ENCODE measurements at regions not wholly inside any gene's neighbourhood (a gene's known extent, or its start where the extent isn't known, plus 50 kb on each side); places are given as distances from the start of the nearest gene placed in this dataset.

DNA sequence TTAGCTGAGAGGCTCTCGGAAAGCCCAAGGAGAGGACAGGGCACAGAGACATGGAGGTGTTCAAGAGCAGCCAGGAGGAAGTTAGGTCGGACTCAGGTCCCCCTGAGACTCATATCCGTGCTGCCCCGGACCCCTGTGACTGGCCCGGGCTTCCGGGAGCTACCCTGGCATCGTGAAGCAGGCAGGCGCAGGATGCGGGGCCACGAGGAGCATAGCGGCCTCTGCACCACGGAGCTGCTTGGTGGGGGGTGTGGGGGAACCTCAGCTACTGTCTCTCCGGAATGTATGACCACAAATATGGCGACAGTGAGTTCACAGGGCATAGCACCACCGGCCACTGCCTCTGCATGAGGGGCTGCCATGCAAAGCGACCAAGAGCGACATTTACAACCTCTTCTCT is 112.2 kb upstream of the GUCA2B start:
- TF ChIP-seq GLIS3 (CRISPR knock-in tag; IDR thresholded peaks at IDR 0.05) (no peak), ARNTL (CRISPR knock-in tag; IDR thresholded peaks at IDR 0.05; ENCODE audit: borderline replicate concordance, low read depth) (no peak), ESRRG (CRISPR knock-in tag; IDR thresholded peaks at IDR 0.05) (no peak)
- TF ChIP-seq, protein P1, sequence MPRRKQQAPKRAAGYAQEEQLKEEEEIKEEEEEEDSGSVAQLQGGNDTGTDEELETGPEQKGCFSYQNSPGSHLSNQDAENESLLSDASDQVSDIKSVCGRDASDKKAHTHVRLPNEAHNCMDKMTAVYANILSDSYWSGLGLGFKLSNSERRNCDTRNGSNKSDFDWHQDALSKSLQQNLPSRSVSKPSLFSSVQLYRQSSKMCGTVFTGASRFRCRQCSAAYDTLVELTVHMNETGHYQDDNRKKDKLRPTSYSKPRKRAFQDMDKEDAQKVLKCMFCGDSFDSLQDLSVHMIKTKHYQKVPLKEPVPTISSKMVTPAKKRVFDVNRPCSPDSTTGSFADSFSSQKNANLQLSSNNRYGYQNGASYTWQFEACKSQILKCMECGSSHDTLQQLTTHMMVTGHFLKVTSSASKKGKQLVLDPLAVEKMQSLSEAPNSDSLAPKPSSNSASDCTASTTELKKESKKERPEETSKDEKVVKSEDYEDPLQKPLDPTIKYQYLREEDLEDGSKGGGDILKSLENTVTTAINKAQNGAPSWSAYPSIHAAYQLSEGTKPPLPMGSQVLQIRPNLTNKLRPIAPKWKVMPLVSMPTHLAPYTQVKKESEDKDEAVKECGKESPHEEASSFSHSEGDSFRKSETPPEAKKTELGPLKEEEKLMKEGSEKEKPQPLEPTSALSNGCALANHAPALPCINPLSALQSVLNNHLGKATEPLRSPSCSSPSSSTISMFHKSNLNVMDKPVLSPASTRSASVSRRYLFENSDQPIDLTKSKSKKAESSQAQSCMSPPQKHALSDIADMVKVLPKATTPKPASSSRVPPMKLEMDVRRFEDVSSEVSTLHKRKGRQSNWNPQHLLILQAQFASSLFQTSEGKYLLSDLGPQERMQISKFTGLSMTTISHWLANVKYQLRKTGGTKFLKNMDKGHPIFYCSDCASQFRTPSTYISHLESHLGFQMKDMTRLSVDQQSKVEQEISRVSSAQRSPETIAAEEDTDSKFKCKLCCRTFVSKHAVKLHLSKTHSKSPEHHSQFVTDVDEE (CRISPR knock-in tag; IDR thresholded peaks at IDR 0.05) = no peak
- no peak for ATAC-seq

DNA sequence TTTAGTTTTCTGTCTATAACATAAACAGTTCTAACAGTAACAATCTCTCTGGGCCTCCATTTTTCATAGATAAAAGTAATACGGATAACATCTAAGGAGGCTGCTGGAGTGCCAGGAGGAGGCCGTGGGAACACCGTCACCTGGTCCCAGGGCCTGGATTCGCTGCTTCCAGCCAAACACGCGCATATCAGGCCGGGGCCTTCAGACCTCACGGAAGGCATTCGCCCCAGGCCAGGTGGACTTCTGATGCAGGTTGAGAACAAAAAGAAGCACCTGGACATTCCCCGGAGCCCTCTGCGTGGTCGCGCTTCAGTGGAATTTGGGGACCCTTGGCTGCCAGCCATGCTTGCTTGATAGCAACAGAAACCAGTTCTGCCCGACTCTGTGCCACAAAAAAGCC is 113.1 kb upstream of the GUCA2B start:
- TF ChIP-seq PPARA (CRISPR knock-in tag; IDR thresholded peaks at IDR 0.05; ENCODE audit: borderline replicate concordance) = no peak
- TF ChIP-seq ARNTL (CRISPR knock-in tag; IDR thresholded peaks at IDR 0.05; ENCODE audit: borderline replicate concordance, low read depth) = no peak
- no peak for TF ChIP-seq ZNF565 (CRISPR knock-in tag; conservative IDR thresholded peaks at IDR 0.05; ENCODE audit: low read depth)
- no peak for TF ChIP-seq BACH2 (CRISPR knock-in tag; IDR thresholded peaks at IDR 0.05; ENCODE audit: borderline replicate concordance)
- TF ChIP-seq, protein P1 (CRISPR knock-in tag; IDR thresholded peaks at IDR 0.05) = no peak
- no peak for TF ChIP-seq ZFP3 (CRISPR knock-in tag; IDR thresholded peaks at IDR 0.05)
- TF ChIP-seq, protein P2, sequence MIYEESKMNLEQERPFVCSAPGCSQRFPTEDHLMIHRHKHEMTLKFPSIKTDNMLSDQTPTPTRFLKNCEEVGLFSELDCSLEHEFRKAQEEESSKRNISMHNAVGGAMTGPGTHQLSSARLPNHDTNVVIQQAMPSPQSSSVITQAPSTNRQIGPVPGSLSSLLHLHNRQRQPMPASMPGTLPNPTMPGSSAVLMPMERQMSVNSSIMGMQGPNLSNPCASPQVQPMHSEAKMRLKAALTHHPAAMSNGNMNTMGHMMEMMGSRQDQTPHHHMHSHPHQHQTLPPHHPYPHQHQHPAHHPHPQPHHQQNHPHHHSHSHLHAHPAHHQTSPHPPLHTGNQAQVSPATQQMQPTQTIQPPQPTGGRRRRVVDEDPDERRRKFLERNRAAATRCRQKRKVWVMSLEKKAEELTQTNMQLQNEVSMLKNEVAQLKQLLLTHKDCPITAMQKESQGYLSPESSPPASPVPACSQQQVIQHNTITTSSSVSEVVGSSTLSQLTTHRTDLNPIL (CRISPR knock-in tag; IDR thresholded peaks at IDR 0.05; ENCODE audit: low read depth) = no peak
- TF ChIP-seq RARB (CRISPR knock-in tag; IDR thresholded peaks at IDR 0.05) = no peak
- TF ChIP-seq ZNF8 (CRISPR knock-in tag; IDR thresholded peaks at IDR 0.05) = no peak
- no peak for TF ChIP-seq ZC3H10 (CRISPR knock-in tag; IDR thresholded peaks at IDR 0.05)
- no peak for TF ChIP-seq GLIS3 (CRISPR knock-in tag; IDR thresholded peaks at IDR 0.05)
- TF ChIP-seq, protein P3, sequence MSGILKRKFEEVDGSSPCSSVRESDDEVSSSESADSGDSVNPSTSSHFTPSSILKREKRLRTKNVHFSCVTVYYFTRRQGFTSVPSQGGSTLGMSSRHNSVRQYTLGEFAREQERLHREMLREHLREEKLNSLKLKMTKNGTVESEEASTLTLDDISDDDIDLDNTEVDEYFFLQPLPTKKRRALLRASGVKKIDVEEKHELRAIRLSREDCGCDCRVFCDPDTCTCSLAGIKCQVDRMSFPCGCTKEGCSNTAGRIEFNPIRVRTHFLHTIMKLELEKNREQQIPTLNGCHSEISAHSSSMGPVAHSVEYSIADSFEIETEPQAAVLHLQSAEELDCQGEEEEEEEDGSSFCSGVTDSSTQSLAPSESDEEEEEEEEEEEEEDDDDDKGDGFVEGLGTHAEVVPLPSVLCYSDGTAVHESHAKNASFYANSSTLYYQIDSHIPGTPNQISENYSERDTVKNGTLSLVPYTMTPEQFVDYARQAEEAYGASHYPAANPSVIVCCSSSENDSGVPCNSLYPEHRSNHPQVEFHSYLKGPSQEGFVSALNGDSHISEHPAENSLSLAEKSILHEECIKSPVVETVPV (CRISPR knock-in tag; IDR thresholded peaks at IDR 0.05) = no peak
- TF ChIP-seq OSR1 (CRISPR knock-in tag; IDR thresholded peaks at IDR 0.05) = no peak
- TF ChIP-seq ISL1 (CRISPR knock-in tag; IDR thresholded peaks at IDR 0.05) = no peak
- no peak for TF ChIP-seq CSDC2 (CRISPR knock-in tag; IDR thresholded peaks at IDR 0.05)
- no peak for TF ChIP-seq SNAI2 (CRISPR knock-in tag; IDR thresholded peaks at IDR 0.05)
- TF ChIP-seq, protein P4, sequence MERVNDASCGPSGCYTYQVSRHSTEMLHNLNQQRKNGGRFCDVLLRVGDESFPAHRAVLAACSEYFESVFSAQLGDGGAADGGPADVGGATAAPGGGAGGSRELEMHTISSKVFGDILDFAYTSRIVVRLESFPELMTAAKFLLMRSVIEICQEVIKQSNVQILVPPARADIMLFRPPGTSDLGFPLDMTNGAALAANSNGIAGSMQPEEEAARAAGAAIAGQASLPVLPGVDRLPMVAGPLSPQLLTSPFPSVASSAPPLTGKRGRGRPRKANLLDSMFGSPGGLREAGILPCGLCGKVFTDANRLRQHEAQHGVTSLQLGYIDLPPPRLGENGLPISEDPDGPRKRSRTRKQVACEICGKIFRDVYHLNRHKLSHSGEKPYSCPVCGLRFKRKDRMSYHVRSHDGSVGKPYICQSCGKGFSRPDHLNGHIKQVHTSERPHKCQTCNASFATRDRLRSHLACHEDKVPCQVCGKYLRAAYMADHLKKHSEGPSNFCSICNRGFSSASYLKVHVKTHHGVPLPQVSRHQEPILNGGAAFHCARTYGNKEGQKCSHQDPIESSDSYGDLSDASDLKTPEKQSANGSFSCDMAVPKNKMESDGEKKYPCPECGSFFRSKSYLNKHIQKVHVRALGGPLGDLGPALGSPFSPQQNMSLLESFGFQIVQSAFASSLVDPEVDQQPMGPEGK (CRISPR knock-in tag; IDR thresholded peaks at IDR 0.05; ENCODE audit: borderline replicate concordance) = no peak
- no peak for TF ChIP-seq ZNF70 (CRISPR knock-in tag; IDR thresholded peaks at IDR 0.05)
- no peak for TF ChIP-seq TCF4 (CRISPR knock-in tag; IDR thresholded peaks at IDR 0.05; ENCODE audit: borderline replicate concordance)
- no peak for TF ChIP-seq ZFP30 (CRISPR knock-in tag; IDR thresholded peaks at IDR 0.05)
- ATAC-seq = no peak

DNA sequence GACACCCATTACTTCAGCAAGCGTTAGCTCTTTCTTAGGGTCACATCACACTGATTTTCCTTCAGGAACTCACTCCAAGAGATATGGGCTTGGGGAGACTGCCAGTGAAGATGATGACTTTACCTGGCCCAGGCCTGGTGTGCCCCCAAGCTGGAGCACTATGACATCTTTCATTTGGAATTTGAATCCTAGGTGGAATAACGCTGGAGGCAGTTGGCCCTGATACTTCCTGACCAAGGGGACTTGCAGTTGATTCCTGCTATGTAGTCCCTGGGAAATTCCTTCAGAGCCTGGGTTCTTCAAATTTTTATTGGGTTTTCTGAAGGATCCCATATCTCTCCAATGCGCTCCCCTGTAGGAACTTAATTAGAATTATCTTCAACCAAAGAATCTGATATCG is 114.9 kb upstream of the GUCA2B start:
- TF ChIP-seq, protein P1 (CRISPR knock-in tag; IDR thresholded peaks at IDR 0.05) = no peak
- TF ChIP-seq PPARA (CRISPR knock-in tag; IDR thresholded peaks at IDR 0.05; ENCODE audit: borderline replicate concordance) = no peak
- no peak for TF ChIP-seq ZNF8 (CRISPR knock-in tag; IDR thresholded peaks at IDR 0.05)
- no peak for TF ChIP-seq ZFP30 (CRISPR knock-in tag; IDR thresholded peaks at IDR 0.05)
- ATAC-seq = no peak

All from SK-N-SH treated with all-trans-retinoic acid at 6 μM for 48 hours (cell line).